A549 (cell line): ENCODE measurements at regions not wholly inside any gene's neighbourhood (a gene's known extent, or its start where the extent isn't known, plus 50 kb on each side); places are given as distances from the start of the nearest gene placed in this dataset.

Experiments used
- CBX8 ChIP-seq: fragments of 200-600 bp; sonication (generic); IDR thresholded peaks from 2 replicates; pipeline ENCODE4 v1.6.1; 2016
- CTCF ChIP-seq: fragments of >200 bp; sonication (Bioruptor Twin); formaldehyde crosslinking; IDR thresholded peaks from 3 replicates; pipeline ENCODE4 v1.5.1; 2016
- FOSL2 ChIP-seq, 2 experiments: fragments of 450-650 bp in 1 of 2; fragments of >200 bp in 1 of 2; sonication (Bioruptor Twin) in 1 of 2; formaldehyde crosslinking; IDR thresholded peaks; 2 replicates each; pipeline versions ENCODE4 v1.5.0 to v1.6.1; 2016 to 2020; ENCODE audit warnings: mild to moderate bottlenecking in 1 of 2, moderate library complexity in 1 of 2
- PHF8 ChIP-seq: fragments of 200-600 bp; sonication (generic); IDR thresholded peaks from 2 replicates; pipeline ENCODE4 v1.6.1; 2016; ENCODE audit warnings: low read depth, mild to moderate bottlenecking, antibody characterized with exemption, moderate library complexity, borderline replicate concordance
- POLR2A ChIP-seq: IDR thresholded peaks from 2 replicates; pipeline ENCODE4 v1.6.1; 2012; ENCODE audit warnings: mild to moderate bottlenecking, low read length
- SREBF2 ChIP-seq: fragments of 450-650 bp; IDR thresholded peaks from 2 replicates; pipeline ENCODE4 v1.6.1; 2014; ENCODE audit warnings: mild to moderate bottlenecking, moderate library complexity

- TF ChIP-seq SREBF2, result no peak
- no peak for TF ChIP-seq PHF8
- no peak for TF ChIP-seq CTCF
- no peak for TF ChIP-seq CBX8
- no peak for TF ChIP-seq FOSL2 (IDR thresholded peaks at IDR 0.05)
- TF ChIP-seq FOSL2 (CRISPR knock-in tag; IDR thresholded peaks at IDR 0.05), result no peak
- no peak for TF ChIP-seq POLR2A
Measured at GRCh38 chr7:68724965-68725364, 873.3 kb upstream of the AUTS2 start.
